Stimulated activated CD4-positive, alpha-beta T cell treated with anti-CD3 and anti-CD28 coated beads, Interleukin-2, amount 100 ng/mL, for 48 hours (primary cell): ENCODE measurements at regions not wholly inside any gene's neighbourhood (a gene's known extent, or its start where the extent isn't known, plus 50 kb on each side); places are given as distances from the start of the nearest gene placed in this dataset.
"Not testable (repeated sequence)": the region's sequence is repeated elsewhere in the genome, so short reads cannot be mapped to it uniquely, and the experiment has no call there.

ENCODE experiments used
- DNase-seq, 2 donors: peaks; one replicate each; pipeline ENCODE4 v3.0.0-alpha.2; 2020

GRCh38 chr5:152106571-152106970, 181.9 kb upstream of the GLRA1 start:
- DNase-seq, result no peak

GRCh38 chr5:152105085-152105484, 180.4 kb upstream of the GLRA1 start:
- no peak for DNase-seq

DNA sequence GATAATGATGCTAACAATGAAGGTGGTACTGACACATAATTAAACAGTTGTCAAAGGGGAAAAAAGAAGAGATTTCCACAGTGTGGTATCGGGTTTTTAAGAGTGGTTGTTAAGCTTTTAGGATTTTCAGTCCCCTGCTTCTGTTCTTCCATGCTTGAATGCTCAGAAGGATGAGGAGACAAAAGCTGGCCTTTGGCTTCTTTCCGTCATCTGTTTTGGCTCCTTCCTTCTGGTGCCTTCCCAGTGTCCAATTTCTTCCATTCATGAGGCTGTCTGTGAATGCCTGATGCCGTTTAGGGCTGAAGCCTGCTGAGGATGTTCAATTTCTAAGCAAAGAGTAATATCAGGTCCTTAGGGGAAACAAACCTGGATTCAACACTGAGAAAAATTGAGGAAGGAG, 179.6 kb upstream of the GLRA1 start:
- no peak for DNase-seq

- DNase-seq, result not testable (repeated sequence)
These were observed 178.3 kb upstream of the GLRA1 start for GRCh38 chr5:152102908-152103307.

- DNase-seq, result no peak
These were observed 177.4 kb upstream of the GLRA1 start for GRCh38 chr5:152102057-152102456.

GRCh38 chr5:152100462-152100861, 175.8 kb upstream of the GLRA1 start:
- no peak for DNase-seq

DNA sequence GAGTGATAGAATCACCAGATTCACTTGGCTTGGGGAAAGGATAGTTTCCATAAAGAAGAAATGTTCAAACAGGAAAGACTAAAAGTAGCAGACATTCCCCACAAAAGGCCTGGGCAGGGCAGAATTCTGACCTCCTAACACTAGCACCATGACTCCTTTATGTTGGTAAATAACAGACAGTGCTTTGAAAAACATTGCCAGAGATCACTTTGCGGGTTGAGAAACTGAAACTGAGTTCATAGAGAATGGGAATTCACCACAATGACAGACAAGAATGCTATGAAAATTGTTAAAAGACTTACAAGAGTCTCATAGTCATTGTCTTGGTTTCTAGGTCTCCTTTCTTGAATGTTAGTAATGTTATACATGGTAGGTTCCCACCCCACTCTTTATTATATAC, 172.5 kb upstream of the GLRA1 start:
- DNase-seq, result no peak

DNA sequence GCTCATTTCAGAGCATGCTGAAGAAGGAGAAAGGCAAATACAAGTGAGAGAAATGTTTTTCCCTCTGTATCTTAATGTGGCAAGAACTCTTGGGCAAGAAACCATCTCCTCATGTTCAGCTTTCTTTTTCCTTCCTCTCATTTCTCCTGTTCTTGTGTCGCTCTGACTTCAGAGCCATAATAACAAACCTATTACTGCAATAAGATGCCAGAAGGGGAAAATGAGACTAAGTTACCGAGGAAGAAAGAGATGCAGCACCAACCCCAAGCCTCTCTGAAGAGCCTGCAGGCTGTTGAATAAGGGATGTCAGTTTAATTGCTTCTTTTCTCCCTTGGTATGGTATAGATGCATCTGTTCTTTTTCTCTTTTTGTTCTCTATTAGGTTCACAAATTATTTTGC, 170.1 kb upstream of the GLRA1 start:
- DNase-seq, result no peak

GRCh38 chr5:152094060-152094459, 169.4 kb upstream of the GLRA1 start:
- DNase-seq, result no peak

DNA sequence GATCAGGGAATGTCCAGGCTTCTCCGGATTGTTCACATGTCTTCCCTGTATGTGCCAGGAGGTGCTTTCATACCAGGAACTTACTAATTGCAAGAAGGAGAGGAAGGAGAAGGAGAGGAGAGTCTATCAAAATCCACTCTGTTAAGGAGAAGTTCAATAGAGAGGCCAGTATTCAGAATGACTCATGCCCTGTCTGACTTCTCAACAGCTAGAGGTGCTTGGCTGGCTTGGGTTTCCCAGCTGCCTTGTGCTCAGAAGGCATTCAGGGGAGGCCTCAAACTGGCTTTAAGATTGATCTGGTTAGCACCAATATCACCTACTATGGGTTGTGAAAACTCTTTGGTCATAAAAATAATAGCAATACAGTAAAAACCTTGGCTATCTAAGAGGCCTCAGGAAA, 167.9 kb upstream of the GLRA1 start:
- no peak for DNase-seq

GRCh38 chr5:152089644-152090043, 165.0 kb upstream of the GLRA1 start:
- no peak for DNase-seq

DNA sequence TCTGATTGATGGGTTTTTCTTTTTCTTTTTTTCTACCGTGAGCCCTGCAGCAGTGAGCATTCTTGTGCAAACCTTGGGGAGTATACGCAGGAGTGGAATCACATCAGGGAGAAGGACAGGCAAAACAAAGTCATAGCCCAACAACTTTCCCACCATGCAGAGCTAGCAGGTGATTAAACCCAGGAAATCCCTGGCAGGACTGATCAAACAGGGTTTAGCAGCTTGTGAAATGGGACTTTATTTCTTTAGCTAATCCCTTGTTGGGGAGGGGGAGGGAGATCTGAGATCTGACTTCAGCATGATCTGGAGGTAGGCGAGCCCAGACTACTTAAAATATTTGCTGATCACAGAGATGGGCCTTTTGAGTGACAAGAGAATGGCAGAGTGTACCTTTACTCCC, 162.0 kb upstream of the GLRA1 start:
- no peak for DNase-seq

DNA sequence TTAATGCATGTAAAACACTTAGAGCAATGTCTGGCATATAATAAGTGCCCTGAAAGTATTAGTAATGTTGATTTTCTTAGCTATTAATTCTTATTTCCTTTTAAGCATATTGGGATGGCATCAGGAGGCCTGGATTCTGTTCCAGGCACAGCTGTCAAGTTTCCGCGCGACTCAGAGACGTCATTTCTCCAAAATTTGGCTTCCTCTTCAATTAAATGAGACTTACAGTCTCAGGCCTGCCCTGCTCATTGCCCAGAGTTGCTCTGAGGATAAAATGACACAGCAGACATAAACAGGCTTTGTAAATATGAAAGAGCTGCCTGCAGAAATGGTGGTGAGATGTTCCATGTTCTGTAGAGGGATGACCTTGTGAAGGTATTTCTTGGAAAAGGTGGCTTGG, 159.8 kb upstream of the GLRA1 start:
- DNase-seq, result no peak

DNA sequence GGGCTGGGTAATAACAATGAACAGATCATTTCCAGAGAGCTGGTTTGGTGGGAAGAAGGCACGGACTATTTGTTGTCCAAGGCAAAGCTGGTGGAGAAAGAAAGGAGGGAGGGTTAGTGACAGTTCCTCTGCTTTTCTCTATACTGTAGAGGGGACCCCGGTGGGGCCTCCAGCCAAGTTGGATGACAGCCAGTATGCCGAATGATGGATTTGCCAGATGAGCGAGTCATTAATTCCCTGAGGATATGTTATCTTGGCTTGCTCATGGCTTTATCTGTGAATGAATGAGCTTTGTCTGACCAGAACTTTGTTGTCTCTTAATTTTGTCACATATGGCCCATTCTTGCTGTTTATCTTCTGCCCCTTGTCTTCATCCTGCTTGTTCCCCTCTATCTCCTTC, 158.6 kb upstream of the GLRA1 start:
- DNase-seq, result no peak

DNA sequence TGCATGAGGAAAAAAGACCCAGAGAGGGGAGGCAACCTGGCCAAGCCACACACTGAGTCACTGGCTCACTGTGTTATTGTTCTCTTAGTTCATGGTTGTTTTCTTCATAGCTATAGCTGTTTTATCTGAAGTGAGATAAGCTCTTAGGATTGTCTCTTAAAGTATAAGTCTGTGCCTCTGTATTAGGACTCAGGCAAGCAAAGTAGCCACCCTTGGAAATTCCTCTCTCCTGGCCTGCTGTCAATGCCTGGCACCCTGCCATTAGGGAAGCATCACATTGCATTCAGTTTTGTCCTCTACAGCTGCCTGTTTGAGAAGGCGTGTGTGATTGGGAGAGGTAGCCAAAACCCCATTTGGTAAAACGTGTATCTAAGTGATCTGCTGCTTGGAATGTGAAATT, 147.4 kb upstream of the GLRA1 start:
- no peak for DNase-seq

DNA sequence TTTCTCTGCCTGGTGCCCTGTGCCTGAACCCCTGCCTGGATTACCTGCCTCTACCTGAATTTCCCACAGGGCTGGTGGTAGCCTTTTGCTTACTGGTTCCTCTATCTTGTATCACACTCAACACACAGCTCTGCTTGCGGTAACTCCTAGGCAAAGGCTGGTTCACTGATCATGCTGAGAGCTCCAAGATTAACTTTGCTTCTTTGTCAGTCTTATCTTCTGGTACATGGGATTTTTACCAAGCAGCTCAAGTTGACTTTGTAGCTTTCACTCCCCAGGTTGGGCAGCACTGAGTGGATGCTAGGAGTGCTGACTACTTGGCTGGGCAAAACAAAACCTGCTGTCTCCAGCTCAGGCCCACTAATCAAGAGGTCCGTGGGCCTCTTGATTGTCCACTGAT, 145.9 kb upstream of the GLRA1 start:
- DNase-seq, result no peak

DNA sequence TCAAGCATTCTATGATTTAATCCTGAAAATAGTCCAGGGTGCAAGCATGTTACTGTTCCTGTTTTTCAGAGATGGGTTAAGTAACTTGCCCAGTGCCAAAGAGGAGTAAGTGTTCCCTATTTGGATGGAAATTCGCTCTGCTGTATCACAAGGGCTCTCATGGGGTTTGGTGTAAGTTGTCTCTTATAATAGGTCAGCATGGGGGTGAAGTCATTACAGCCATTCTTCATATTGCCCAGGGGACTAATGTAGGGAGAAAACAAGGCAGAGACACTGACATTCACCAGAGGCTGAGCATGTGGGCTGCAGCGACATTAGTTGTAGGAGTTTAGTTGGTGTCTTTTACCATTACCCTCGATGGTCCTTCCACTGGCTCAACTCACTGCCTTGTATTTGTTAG, 142.1 kb upstream of the GLRA1 start:
- DNase-seq, result no peak

DNA sequence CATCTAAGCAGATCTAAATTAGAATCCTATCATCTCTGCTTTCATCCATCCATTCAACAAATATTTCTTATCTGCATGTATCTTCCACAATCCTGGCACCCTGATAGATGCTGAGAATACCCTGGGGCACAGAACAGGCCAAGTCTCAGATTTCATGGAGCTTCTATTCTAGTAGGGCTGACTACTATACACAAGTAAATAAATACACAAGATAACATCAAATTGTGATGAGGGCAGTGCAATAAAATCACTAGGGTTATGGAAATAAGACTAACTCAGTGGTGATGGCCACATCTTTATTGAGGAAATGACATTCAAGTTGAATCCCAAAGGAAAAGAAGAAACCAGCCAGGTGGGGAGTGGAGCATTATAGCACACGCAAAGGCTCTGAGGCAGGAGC, 138.4 kb upstream of the GLRA1 start:
- DNase-seq, result no peak

- DNase-seq, result no peak
These were observed 136.4 kb upstream of the GLRA1 start for GRCh38 chr5:152061095-152061494.

GRCh38 chr5:152058267-152058666, 133.6 kb upstream of the GLRA1 start:
- DNase-seq, result no peak

GRCh38 chr5:152056931-152057330, 132.3 kb upstream of the GLRA1 start:
- DNase-seq, result no peak

GRCh38 chr5:152052470-152052869, 127.8 kb upstream of the GLRA1 start:
- DNase-seq, result no peak

- DNase-seq, result no peak
These were observed 127.1 kb upstream of the GLRA1 start for GRCh38 chr5:152051499-152052454.

DNA sequence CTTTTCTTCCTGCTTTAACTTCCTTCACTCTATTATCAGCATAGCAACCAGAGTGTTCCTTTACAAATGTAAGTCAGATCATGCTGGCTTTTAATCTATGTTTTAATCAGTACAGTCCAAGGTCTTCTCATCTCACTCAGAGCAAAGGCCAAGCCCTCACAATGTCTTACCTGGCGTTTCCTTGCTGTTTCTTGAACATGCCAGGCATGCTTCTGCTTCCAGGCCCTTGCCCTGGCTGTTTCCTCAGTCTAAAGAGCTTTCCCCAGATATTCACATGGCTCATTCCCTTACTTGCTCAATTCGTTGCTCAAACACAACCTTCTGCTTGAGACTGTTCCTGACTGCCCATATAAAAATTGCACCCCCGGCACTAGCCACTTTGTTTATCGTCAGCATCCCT, 121.7 kb upstream of the GLRA1 start:
- DNase-seq, result no peak

GRCh38 chr5:152038856-152039255, 114.2 kb upstream of the GLRA1 start:
- DNase-seq, result not testable (repeated sequence)
